Mononuclear cell (primary cell): ENCODE measurements at regions not wholly inside any gene's neighbourhood (a gene's known extent, or its start where the extent isn't known, plus 50 kb on each side); places are given as distances from the start of the nearest gene placed in this dataset.

ENCODE experiments used
- H3K27me3 ChIP-seq: 2 replicates; pipeline ENCODE4 v1.6.0; 2011; ENCODE audit warnings: low read length, control low read depth; ENCODE audit not compliant: insufficient read depth
- H3K4me1 ChIP-seq: 2 replicates; pipeline ENCODE4 v1.5.1; 2011; ENCODE audit warnings: mild to moderate bottlenecking, low read length, control low read depth; ENCODE audit not compliant: insufficient read depth
- H3K4me3 ChIP-seq: 2 replicates; pipeline ENCODE4 v1.5.1; 2011; ENCODE audit warnings: mild to moderate bottlenecking, low read length, moderate library complexity
- H3K9me3 ChIP-seq: 2 replicates; pipeline ENCODE4 v1.5.1; 2011; ENCODE audit warnings: low read depth, mild to moderate bottlenecking, control low read depth, low read length

GRCh38 chr5:8062521-8062920 lies 193.6 kb downstream of the MTRR start:
- H3K9me3 ChIP-seq: no peaks in the 10 kb centered on the region
- no peaks in the 10 kb centered on the region for H3K4me1 ChIP-seq
- H3K4me3 ChIP-seq: no peak overlapping the region
- H3K27me3 ChIP-seq: no peaks in the 10 kb centered on the region

GRCh38 chr5:8068078-8068477 lies 199.1 kb downstream of the MTRR start:
- Histone ChIP-seq H3K4me3 (no peak overlapping the region), H3K9me3 (no peaks in the 10 kb centered on the region), H3K27me3 (no peaks in the 10 kb centered on the region), H3K4me1 (no peaks in the 10 kb centered on the region)

GRCh38 chr5:8070138-8070537 lies 201.2 kb downstream of the MTRR start:
- no peaks in the 10 kb centered on the region for H3K4me1 ChIP-seq
- no peaks in the 10 kb centered on the region for H3K9me3 ChIP-seq
- H3K4me3 ChIP-seq: no peak overlapping the region
- no peaks in the 10 kb centered on the region for H3K27me3 ChIP-seq

GRCh38 chr5:8079056-8079455 lies 210.1 kb downstream of the MTRR start:
- H3K27me3 ChIP-seq: no peaks in the 10 kb centered on the region
- no peak overlapping the region for H3K4me3 ChIP-seq
- H3K4me1 ChIP-seq: no peaks in the 10 kb centered on the region
- no peaks in the 10 kb centered on the region for H3K9me3 ChIP-seq

GRCh38 chr5:8081179-8081578 lies 212.2 kb downstream of the MTRR start:
- no peaks in the 10 kb centered on the region for H3K27me3 ChIP-seq
- H3K9me3 ChIP-seq: no peaks in the 10 kb centered on the region
- no peaks in the 10 kb centered on the region for H3K4me1 ChIP-seq
- no peak overlapping the region for H3K4me3 ChIP-seq

GRCh38 chr5:8093669-8094068 lies 224.7 kb downstream of the MTRR start:
- H3K4me3 ChIP-seq: no peak overlapping the region

GRCh38 chr5:8094304-8094703 lies 225.4 kb downstream of the MTRR start:
- Histone ChIP-seq H3K4me1 (no peaks in the 10 kb centered on the region), H3K27me3 (no peaks in the 10 kb centered on the region), H3K9me3 (no peaks in the 10 kb centered on the region), H3K4me3 (no peak overlapping the region)

More at GRCh38 chr5:8093669-8094068, 224.7 kb downstream of the MTRR start:
- Histone ChIP-seq H3K4me1 (no peaks in the 10 kb centered on the region), H3K9me3 (no peaks in the 10 kb centered on the region), H3K27me3 (no peaks in the 10 kb centered on the region)

GRCh38 chr5:8097146-8097545 lies 228.2 kb downstream of the MTRR start:
- H3K4me3 ChIP-seq: no peak overlapping the region
- H3K27me3 ChIP-seq: no peaks in the 10 kb centered on the region
- H3K4me1 ChIP-seq: no peaks in the 10 kb centered on the region
- no peaks in the 10 kb centered on the region for H3K9me3 ChIP-seq

GRCh38 chr5:8098081-8098480 lies 229.1 kb downstream of the MTRR start:
- Histone ChIP-seq H3K4me3 (no peak overlapping the region), H3K4me1 (no peaks in the 10 kb centered on the region), H3K27me3 (no peaks in the 10 kb centered on the region), H3K9me3 (no peaks in the 10 kb centered on the region)

GRCh38 chr5:8102714-8103113 lies 233.8 kb downstream of the MTRR start:
- Histone ChIP-seq H3K27me3 (no peaks in the 10 kb centered on the region), H3K9me3 (no peaks in the 10 kb centered on the region), H3K4me3 (no peak overlapping the region), H3K4me1 (no peaks in the 10 kb centered on the region)

- no peaks in the 10 kb centered on the region for H3K9me3 ChIP-seq
Measured at GRCh38 chr5:8114597-8115266, 245.8 kb downstream of the MTRR start.

GRCh38 chr5:8123559-8123958 lies 254.6 kb downstream of the MTRR start:
- H3K27me3 ChIP-seq: no peaks in the 10 kb centered on the region
- H3K9me3 ChIP-seq: no peaks in the 10 kb centered on the region
- no peak overlapping the region for H3K4me3 ChIP-seq
- H3K4me1 ChIP-seq: no peaks in the 10 kb centered on the region

More at GRCh38 chr5:8114597-8115266, 245.8 kb downstream of the MTRR start:
- H3K4me3 ChIP-seq: no peak overlapping the region
- H3K27me3 ChIP-seq: no peaks in the 10 kb centered on the region
- H3K4me1 ChIP-seq: no peaks in the 10 kb centered on the region

GRCh38 chr5:8134609-8135008 lies 265.7 kb downstream of the MTRR start:
- no peaks in the 10 kb centered on the region for H3K27me3 ChIP-seq
- no peaks in the 10 kb centered on the region for H3K9me3 ChIP-seq
- no peaks in the 10 kb centered on the region for H3K4me1 ChIP-seq
- no peak overlapping the region for H3K4me3 ChIP-seq

GRCh38 chr5:8135742-8136141 lies 266.8 kb downstream of the MTRR start:
- no peaks in the 10 kb centered on the region for H3K4me1 ChIP-seq
- H3K4me3 ChIP-seq: no peak overlapping the region
- H3K27me3 ChIP-seq: no peaks in the 10 kb centered on the region
- no peaks in the 10 kb centered on the region for H3K9me3 ChIP-seq

- Histone ChIP-seq H3K4me1 (no peaks in the 10 kb centered on the region), H3K4me3 (no peak overlapping the region), H3K9me3 (no peaks in the 10 kb centered on the region), H3K27me3 (no peaks in the 10 kb centered on the region)
Measured at GRCh38 chr5:8136271-8136670, 267.3 kb downstream of the MTRR start.

GRCh38 chr5:8137941-8138550 lies 269.1 kb downstream of the MTRR start:
- H3K4me1 ChIP-seq: no peaks in the 10 kb centered on the region
- H3K27me3 ChIP-seq: no peaks in the 10 kb centered on the region
- no peaks in the 10 kb centered on the region for H3K9me3 ChIP-seq
- no peak overlapping the region for H3K4me3 ChIP-seq
